OCI-LY1 (cell line): ENCODE measurements at regions not wholly inside any gene's neighbourhood (a gene's known extent, or its start where the extent isn't known, plus 50 kb on each side); places are given as distances from the start of the nearest gene placed in this dataset.

Source experiments
- H2AFZ ChIP-seq: fragments of 200-600 bp; sonication (generic), shearing (Covaris generic); 2 replicates; pipeline ENCODE4 v1.6.0; 2014; ENCODE audit warnings: antibody characterized with exemption, mild to moderate bottlenecking, low read length
- H3F3A ChIP-seq: fragments of 200-600 bp; sonication (generic), shearing (Covaris generic); 2 replicates; pipeline ENCODE4 v1.6.0; 2014; ENCODE audit warnings: mild to moderate bottlenecking, antibody characterized with exemption, low read length, moderate library complexity; ENCODE audit not compliant: insufficient read depth
- H3K27ac ChIP-seq: fragments of 200-600 bp; sonication (generic); 2 replicates; pipeline ENCODE4 v1.5.1; 2014; ENCODE audit warnings: low read length, mixed run types, mild to moderate bottlenecking, low read depth; ENCODE audit not compliant: poor library complexity, severe bottlenecking
- H3K27me3 ChIP-seq: fragments of 200-600 bp; sonication (generic); 2 replicates; pipeline ENCODE4 v1.6.0; 2014; ENCODE audit warnings: antibody characterized with exemption, mild to moderate bottlenecking, low read length, moderate library complexity; ENCODE audit not compliant: insufficient read depth
- H3K36me3 ChIP-seq: fragments of 200-600 bp; sonication (generic); 2 replicates; pipeline ENCODE4 v1.6.1; 2014; ENCODE audit warnings: mild to moderate bottlenecking, antibody characterized with exemption, low read length, moderate library complexity, mixed read lengths; ENCODE audit not compliant: insufficient read depth
- H3K4me1 ChIP-seq: fragments of 200-600 bp; sonication (generic); 2 replicates; pipeline ENCODE4 v1.5.1; 2014; ENCODE audit warnings: mild to moderate bottlenecking, low read length, moderate library complexity; ENCODE audit not compliant: insufficient read depth, severe bottlenecking
- H3K4me2 ChIP-seq: fragments of 200-600 bp; sonication (generic), shearing (Covaris generic); 2 replicates; pipeline ENCODE4 v1.6.1; 2014; ENCODE audit warnings: low read length
- H3K4me3 ChIP-seq: fragments of 200-600 bp; sonication (generic); 2 replicates; pipeline ENCODE4 v1.5.1; 2014; ENCODE audit warnings: low read length, low read depth, mild to moderate bottlenecking, mixed read lengths; ENCODE audit not compliant: poor library complexity, severe bottlenecking
- H3K79me2 ChIP-seq: fragments of 200-600 bp; shearing (Covaris generic); 2 replicates; pipeline ENCODE4 v1.6.1; 2016; ENCODE audit warnings: mixed run types, low read length, mixed read lengths; ENCODE audit not compliant: insufficient read depth
- H3K9ac ChIP-seq: fragments of 200-600 bp; sonication (generic), shearing (Covaris generic); 2 replicates; pipeline ENCODE4 v1.6.1; 2014; ENCODE audit warnings: mild to moderate bottlenecking, low read length, mixed read lengths
- H3K9me2 ChIP-seq: fragments of 200-600 bp; sonication (generic), shearing (Covaris generic); 2 replicates; pipeline ENCODE4 v1.6.1; 2014; ENCODE audit warnings: low read depth, mild to moderate bottlenecking, low read length, mixed read lengths
- H3K9me3 ChIP-seq: fragments of 200-600 bp; shearing (Covaris generic); 2 replicates; pipeline ENCODE4 v1.6.1; 2014; ENCODE audit warnings: low read length, mixed read lengths
- H4K20me1 ChIP-seq: fragments of 200-600 bp; sonication (generic), shearing (Covaris generic); 2 replicates; pipeline ENCODE4 v1.6.0; 2016; ENCODE audit warnings: mild to moderate bottlenecking, low read length; ENCODE audit not compliant: insufficient read depth
- CTCF ChIP-seq: fragments of 200-600 bp; sonication (generic), shearing (Covaris generic); IDR thresholded peaks from 2 replicates; pipeline ENCODE4 v1.5.1; 2017; ENCODE audit warnings: mild to moderate bottlenecking, antibody characterized with exemption, low read length, moderate library complexity, mixed read lengths
- EZH2 ChIP-seq: fragments of 200-600 bp; sonication (generic), shearing (Covaris generic); IDR thresholded peaks from 2 replicates; pipeline ENCODE4 v1.8.0; 2017; ENCODE audit warnings: borderline replicate concordance, mixed run types, mild to moderate bottlenecking, antibody characterized with exemption, low read length, moderate library complexity, mixed read lengths

- Histone ChIP-seq H3F3A (no peaks in the 10 kb centered on the region), H3K9me2 (no peaks in the 10 kb centered on the region), H3K36me3 (no peaks in the 10 kb centered on the region), H3K9me3 (no peaks in the 10 kb centered on the region), H3K27ac (no peak overlapping the region), H2AFZ (no peak overlapping the region), H4K20me1 (no peaks in the 10 kb centered on the region), H3K79me2 (no peaks in the 10 kb centered on the region), H3K4me1 (no peaks in the 10 kb centered on the region), H3K9ac (no peak overlapping the region), H3K27me3 (no peaks in the 10 kb centered on the region; the same call in 1 of the 2 replicates), H3K4me2 (no peak overlapping the region), H3K4me3 (no peak overlapping the region)
- TF ChIP-seq CTCF: no peak
- TF ChIP-seq EZH2: no peak
These were observed 70.0 kb upstream of the PRSS58 start for GRCh38 chr7:142327628-142328405.

- H3F3A ChIP-seq: no peaks in the 10 kb centered on the region
- TF ChIP-seq CTCF (peak; percentile 56; the same call in 1 of the 2 replicates), EZH2 (no peak)
- H4K20me1 ChIP-seq: no peaks in the 10 kb centered on the region
- H3K9me2 ChIP-seq: no peaks in the 10 kb centered on the region
- H3K27ac ChIP-seq: no peak overlapping the region
- H3K4me2 ChIP-seq: no peak overlapping the region
- H3K27me3 ChIP-seq: no peaks in the 10 kb centered on the region
- H3K4me1 ChIP-seq: no peaks in the 10 kb centered on the region
- H2AFZ ChIP-seq: no peak overlapping the region
- no peak overlapping the region for H3K9ac ChIP-seq
- H3K9me3 ChIP-seq: no peaks in the 10 kb centered on the region
- no peak overlapping the region for H3K4me3 ChIP-seq
- H3K79me2 ChIP-seq: no peaks in the 10 kb centered on the region
- H3K36me3 ChIP-seq: no peaks in the 10 kb centered on the region
These were observed 65.8 kb upstream of the PRSS58 start for GRCh38 chr7:142323706-142324105.

GRCh38 chr7:142321391-142321790 lies 63.5 kb upstream of the PRSS58 start:
- H3K4me1 ChIP-seq: no peaks in the 10 kb centered on the region
- no peak overlapping the region for H3K4me3 ChIP-seq
- no peaks in the 10 kb centered on the region for H3K9me3 ChIP-seq
- no peak overlapping the region for H3K4me2 ChIP-seq
- H2AFZ ChIP-seq: no peak overlapping the region
- no peaks in the 10 kb centered on the region for H3K36me3 ChIP-seq
- H3F3A ChIP-seq: no peaks in the 10 kb centered on the region
- H4K20me1 ChIP-seq: no peaks in the 10 kb centered on the region
- no peaks in the 10 kb centered on the region for H3K27me3 ChIP-seq
- TF ChIP-seq CTCF: no peak
- TF ChIP-seq EZH2: no peak
- H3K79me2 ChIP-seq: no peaks in the 10 kb centered on the region
- H3K27ac ChIP-seq: no peak overlapping the region
- H3K9me2 ChIP-seq: no peaks in the 10 kb centered on the region
- H3K9ac ChIP-seq: no peak overlapping the region
